Thyroid gland (tissue), 4 donors: ENCODE measurements at regions not wholly inside any gene's neighbourhood (a gene's known extent, or its start where the extent isn't known, plus 50 kb on each side); places are given as distances from the start of the nearest gene placed in this dataset.

Source experiments
- DNase-seq, 2 donors: peaks; one replicate each; pipeline ENCODE4 v3.0.0-alpha.2; 2019
- H3K27ac ChIP-seq, 3 donors: fragments of 200-600 bp; sonication (generic); 1 replicate in 2 of 3; 2 replicates in 1 of 3; pipeline ENCODE4 v1.5.1; 2016 to 2019; ENCODE audit warnings: mild to moderate bottlenecking in 1 of 3, moderate library complexity in 1 of 3
- H3K27me3 ChIP-seq: fragments of 200-600 bp; sonication (generic); one replicate; pipeline ENCODE4 v1.5.1; 2019
- H3K36me3 ChIP-seq, 2 donors: fragments of 200-600 bp; sonication (generic); one replicate each; pipeline ENCODE4 v1.5.1; 2016 to 2019
- H3K4me1 ChIP-seq, 2 donors: fragments of 200-600 bp; sonication (generic); one replicate each; pipeline ENCODE4 v1.5.1; 2017 to 2019
- H3K4me3 ChIP-seq, 3 donors: fragments of 200-600 bp; sonication (generic); replicated peaks in 1 of 3; 1 replicate in 2 of 3; 2 replicates in 1 of 3; pipeline ENCODE4 v1.5.1; 2016; ENCODE audit warnings: mild to moderate bottlenecking in 1 of 3
- H3K9me3 ChIP-seq: fragments of 200-600 bp; sonication (generic); one replicate; pipeline ENCODE4 v1.5.1; 2017
- POLR2A ChIP-seq, 2 donors: fragments of 450-650 bp; IDR thresholded peaks; one replicate each; pipeline ENCODE4 v1.6.1; 2017; ENCODE audit warnings: antibody characterized with exemption in 2 of 2, mild to moderate bottlenecking in 2 of 2, moderate library complexity in 1 of 2
- WGBS, 2 donors: methylation state at CpG; one replicate each; pipeline ENCODE4 v1.1.5; 2017; 5-methylcytosine and 5-hydroxymethylcytosine counted together
- intact Hi-C: fragments of 100-400 bp; cut with DNase I; formaldehyde crosslinking; loops from one replicate; pipeline ENCODE4 v1.15.1; 2023
- TF ChIP-seq, protein P1 (sequence below), 6 experiments: fragments of 200-600 bp in 3 of 6; fragments of 450-650 bp in 3 of 6; sonication (generic) in 3 of 6; IDR thresholded peaks; one replicate each; pipeline ENCODE4 v1.5.1; 2016 to 2019; ENCODE audit warnings: antibody characterized with exemption in 6 of 6, mild to moderate bottlenecking in 2 of 6, inconsistent platforms in 1 of 6, moderate library complexity in 1 of 6

- Histone ChIP-seq H3K27ac (no peak overlapping the region), H3K27me3 (no peaks in the 10 kb centered on the region), H3K4me1 (no peaks in the 10 kb centered on the region), H3K9me3 (no peaks in the 10 kb centered on the region), H3K4me3 (no peak overlapping the region), H3K36me3 (no peaks in the 10 kb centered on the region)
- DNase-seq: no peak
- WGBS, 2 donors: 67 to 69% methylated on average over 2 of the region's 2 CpGs
- no peak for TF ChIP-seq POLR2A (IDR thresholded peaks at IDR 0.05)
- TF ChIP-seq, protein P1, sequence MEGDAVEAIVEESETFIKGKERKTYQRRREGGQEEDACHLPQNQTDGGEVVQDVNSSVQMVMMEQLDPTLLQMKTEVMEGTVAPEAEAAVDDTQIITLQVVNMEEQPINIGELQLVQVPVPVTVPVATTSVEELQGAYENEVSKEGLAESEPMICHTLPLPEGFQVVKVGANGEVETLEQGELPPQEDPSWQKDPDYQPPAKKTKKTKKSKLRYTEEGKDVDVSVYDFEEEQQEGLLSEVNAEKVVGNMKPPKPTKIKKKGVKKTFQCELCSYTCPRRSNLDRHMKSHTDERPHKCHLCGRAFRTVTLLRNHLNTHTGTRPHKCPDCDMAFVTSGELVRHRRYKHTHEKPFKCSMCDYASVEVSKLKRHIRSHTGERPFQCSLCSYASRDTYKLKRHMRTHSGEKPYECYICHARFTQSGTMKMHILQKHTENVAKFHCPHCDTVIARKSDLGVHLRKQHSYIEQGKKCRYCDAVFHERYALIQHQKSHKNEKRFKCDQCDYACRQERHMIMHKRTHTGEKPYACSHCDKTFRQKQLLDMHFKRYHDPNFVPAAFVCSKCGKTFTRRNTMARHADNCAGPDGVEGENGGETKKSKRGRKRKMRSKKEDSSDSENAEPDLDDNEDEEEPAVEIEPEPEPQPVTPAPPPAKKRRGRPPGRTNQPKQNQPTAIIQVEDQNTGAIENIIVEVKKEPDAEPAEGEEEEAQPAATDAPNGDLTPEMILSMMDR (IDR thresholded peaks at IDR 0.05): no peak
- intact Hi-C loops: no loop called here
Measured at GRCh38 chr4:92235731-92236130, 68.0 kb upstream of the GRID2 start.

GRCh38 chr4:92236877-92237276 lies 66.9 kb upstream of the GRID2 start:
- Histone ChIP-seq H3K4me3 (no peak overlapping the region), H3K9me3 (no peaks in the 10 kb centered on the region), H3K27ac (no peak overlapping the region), H3K27me3 (no peaks in the 10 kb centered on the region), H3K4me1 (no peaks in the 10 kb centered on the region), H3K36me3 (no peaks in the 10 kb centered on the region)
- TF ChIP-seq POLR2A (IDR thresholded peaks at IDR 0.05): no peak
- TF ChIP-seq, protein P1 (IDR thresholded peaks at IDR 0.05): no peak
- intact Hi-C loops: no loop called here
- no peak for DNase-seq
- 92 to 98% methylated on average over 1 of the region's 1 CpG for WGBS, 2 donors

GRCh38 chr4:92237559-92237958 lies 66.2 kb upstream of the GRID2 start:
- Histone ChIP-seq H3K36me3 (no peaks in the 10 kb centered on the region), H3K4me3 (no peak overlapping the region), H3K9me3 (no peaks in the 10 kb centered on the region), H3K27me3 (no peaks in the 10 kb centered on the region), H3K4me1 (no peaks in the 10 kb centered on the region), H3K27ac (no peak overlapping the region)
- DNase-seq: no peak
- TF ChIP-seq POLR2A (IDR thresholded peaks at IDR 0.05): no peak
- TF ChIP-seq, protein P1 (IDR thresholded peaks at IDR 0.05): no peak
- intact Hi-C loops: no loop called here

GRCh38 chr4:92241094-92241493 lies 62.7 kb upstream of the GRID2 start:
- H3K4me1 ChIP-seq: no peaks in the 10 kb centered on the region
- intact Hi-C loops: no loop called here
- WGBS, 2 donors: 80 to 84% methylated on average over 2 of the region's 2 CpGs
- no peak for DNase-seq
- H3K9me3 ChIP-seq: no peaks in the 10 kb centered on the region
- TF ChIP-seq, protein P1 (IDR thresholded peaks at IDR 0.05): no peak
- no peak overlapping the region for H3K4me3 ChIP-seq
- H3K27ac ChIP-seq: no peak overlapping the region
- no peaks in the 10 kb centered on the region for H3K27me3 ChIP-seq
- H3K36me3 ChIP-seq: no peaks in the 10 kb centered on the region

DNA sequence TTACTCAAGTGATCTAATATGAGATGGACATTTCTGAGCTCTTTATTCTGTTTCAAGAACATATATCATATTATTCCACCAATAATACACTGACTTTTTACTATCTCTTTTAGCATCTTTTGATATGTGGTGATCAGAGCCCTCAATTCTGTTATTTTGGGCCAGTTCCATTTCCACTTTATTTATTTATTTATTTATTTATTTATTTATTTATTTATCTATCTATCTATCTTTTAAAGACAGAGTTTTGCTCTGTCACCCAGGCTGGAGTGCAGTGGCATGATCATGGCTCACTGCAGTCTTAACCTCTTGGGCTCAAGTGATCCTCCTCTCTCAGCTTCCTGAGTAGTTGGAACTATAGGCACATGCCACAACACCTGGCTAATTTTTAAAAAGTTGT lies 57.4 kb upstream of the GRID2 start:
- DNase-seq: no peak
- no peak overlapping the region for H3K27ac ChIP-seq
- no peaks in the 10 kb centered on the region for H3K36me3 ChIP-seq
- H3K27me3 ChIP-seq: no peaks in the 10 kb centered on the region
- no peak for TF ChIP-seq POLR2A (IDR thresholded peaks at IDR 0.05)
- TF ChIP-seq, protein P1 (IDR thresholded peaks at IDR 0.05): no peak
- H3K4me1 ChIP-seq: no peaks in the 10 kb centered on the region
- no peak overlapping the region for H3K4me3 ChIP-seq
- H3K9me3 ChIP-seq: no peaks in the 10 kb centered on the region
- intact Hi-C loops: no loop called here
